ENCODE measurements at regions not wholly inside any gene's neighbourhood (a gene's known extent, or its start where the extent isn't known, plus 50 kb on each side); places are given as distances from the start of the nearest gene placed in this dataset.
"Not testable (repeated sequence)": the region's sequence is repeated elsewhere in the genome, so short reads cannot be mapped to it uniquely, and the experiment has no call there.

GRCh38 chrX:115702982-115703381, 142.0 kb downstream of the PLS3 start:
- DNase-seq (ENCODE audit: low read depth in 3 of 3) = no peak

GRCh38 chrX:115709039-115709438, 148.1 kb downstream of the PLS3 start:
- DNase-seq (ENCODE audit: low read depth in 3 of 3) = no peak

- DNase-seq (ENCODE audit: low read depth in 3 of 3) = no peak
Measured at GRCh38 chrX:115712484-115712883, 151.5 kb downstream of the PLS3 start.

GRCh38 chrX:115713460-115713859, 152.5 kb downstream of the PLS3 start:
- no peak for DNase-seq (ENCODE audit: low read depth in 3 of 3)

GRCh38 chrX:115719171-115719570, 158.2 kb downstream of the PLS3 start:
- no peak for DNase-seq (ENCODE audit: low read depth in 3 of 3)

GRCh38 chrX:115722724-115723433, 161.9 kb downstream of the PLS3 start:
- DNase-seq (ENCODE audit: low read depth in 3 of 3) = not testable (repeated sequence)

- not testable (repeated sequence) for DNase-seq (ENCODE audit: low read depth in 3 of 3)
Measured at GRCh38 chrX:115725370-115725769, 164.4 kb downstream of the PLS3 start.

GRCh38 chrX:115727792-115728732, 167.1 kb downstream of the PLS3 start:
- DNase-seq (ENCODE audit: low read depth in 3 of 3) = peak in 1 of 3 donors; percentile 27

GRCh38 chrX:115732530-115732929, 171.6 kb downstream of the PLS3 start:
- not testable (repeated sequence) for DNase-seq (ENCODE audit: low read depth in 3 of 3)

- not testable (repeated sequence) for DNase-seq (ENCODE audit: low read depth in 3 of 3)
Measured at GRCh38 chrX:115735269-115735668, 174.3 kb downstream of the PLS3 start.

Measured in stimulated activated CD4-positive, alpha-beta T cell treated with anti-CD3 and anti-CD28 coated beads, TNF-alpha, amount 100 ng/mL, for 48 hours (primary cell).